HG02938 (cell line): ENCODE measurements at regions not wholly inside any gene's neighbourhood (a gene's known extent, or its start where the extent isn't known, plus 50 kb on each side); places are given as distances from the start of the nearest gene placed in this dataset.
A peak's percentile ranks its signal among the peaks of the same experiment; 100 is the strongest.

Source experiments
- ATAC-seq: cut with Tn5 transposase; IDR thresholded peaks from one replicate; pipeline ENCODE4 v1.9.1; 2021; ENCODE audit warnings: mild to moderate bottlenecking, moderate library complexity; ENCODE audit not compliant: unreplicated experiment

GRCh38 chr2:149735237-149735958 is 147.8 kb upstream of the MMADHC start:
- ATAC-seq, result no peak

- no peak for ATAC-seq
Observed at GRCh38 chr2:149733936-149734685, 146.5 kb upstream of the MMADHC start.

GRCh38 chr2:149732730-149733290 is 145.2 kb upstream of the MMADHC start:
- no peak for ATAC-seq

- no peak for ATAC-seq
Observed at GRCh38 chr2:149732001-149732685, 144.6 kb upstream of the MMADHC start.

GRCh38 chr2:149731079-149731478 is 143.5 kb upstream of the MMADHC start:
- ATAC-seq, result no peak

- no peak for ATAC-seq
Observed at GRCh38 chr2:149729586-149729985, 142.0 kb upstream of the MMADHC start.

GRCh38 chr2:149727927-149728326 is 140.4 kb upstream of the MMADHC start:
- ATAC-seq, result no peak

- ATAC-seq, result no peak
Observed at GRCh38 chr2:149725234-149725633, 137.7 kb upstream of the MMADHC start.

- ATAC-seq, result no peak
Observed at GRCh38 chr2:149724091-149724490, 136.5 kb upstream of the MMADHC start.

GRCh38 chr2:149720615-149721014 is 133.0 kb upstream of the MMADHC start:
- ATAC-seq, result no peak

GRCh38 chr2:149719695-149720094 is 132.1 kb upstream of the MMADHC start:
- no peak for ATAC-seq

GRCh38 chr2:149716687-149717086 is 129.1 kb upstream of the MMADHC start:
- ATAC-seq, result no peak

- no peak for ATAC-seq
Observed at GRCh38 chr2:149715894-149716293, 128.3 kb upstream of the MMADHC start.

GRCh38 chr2:149715005-149715592 is 127.5 kb upstream of the MMADHC start:
- peak; percentile 66 for ATAC-seq

- ATAC-seq, result no peak
Observed at GRCh38 chr2:149709496-149710263, 122.1 kb upstream of the MMADHC start.

- ATAC-seq, result no peak
Observed at GRCh38 chr2:149703281-149703680, 115.7 kb upstream of the MMADHC start.

- no peak for ATAC-seq
Observed at GRCh38 chr2:149702571-149702970, 115.0 kb upstream of the MMADHC start.

- ATAC-seq, result no peak
Observed at GRCh38 chr2:149701241-149701640, 113.7 kb upstream of the MMADHC start.

GRCh38 chr2:149692961-149693396 is 105.4 kb upstream of the MMADHC start:
- ATAC-seq, result no peak

- ATAC-seq, result no peak
Observed at GRCh38 chr2:149690825-149691224, 103.2 kb upstream of the MMADHC start.
